Fibroblast of villous mesenchyme (primary cell): ENCODE measurements at regions not wholly inside any gene's neighbourhood (a gene's known extent, or its start where the extent isn't known, plus 50 kb on each side); places are given as distances from the start of the nearest gene placed in this dataset.

Experiments
- DNase-seq: peaks from one replicate; pipeline ENCODE4 v3.0.0-alpha.2; 2010; ENCODE audit warnings: low read depth
- H3K4me3 ChIP-seq: 2 replicates; pipeline ENCODE4 v1.5.1; 2011; ENCODE audit warnings: low read depth, mild to moderate bottlenecking, low read length
- CTCF ChIP-seq: IDR thresholded peaks from 2 replicates; pipeline ENCODE4 v1.5.1; 2012; ENCODE audit warnings: low read depth, mild to moderate bottlenecking, low read length; ENCODE audit not compliant: insufficient read depth

GRCh38 chr13:65307056-65307455 is 1923.1 kb downstream of the PCDH9 start:
- no peak overlapping the region for H3K4me3 ChIP-seq
- TF ChIP-seq CTCF, result no peak
- DNase-seq, result no peak

DNA sequence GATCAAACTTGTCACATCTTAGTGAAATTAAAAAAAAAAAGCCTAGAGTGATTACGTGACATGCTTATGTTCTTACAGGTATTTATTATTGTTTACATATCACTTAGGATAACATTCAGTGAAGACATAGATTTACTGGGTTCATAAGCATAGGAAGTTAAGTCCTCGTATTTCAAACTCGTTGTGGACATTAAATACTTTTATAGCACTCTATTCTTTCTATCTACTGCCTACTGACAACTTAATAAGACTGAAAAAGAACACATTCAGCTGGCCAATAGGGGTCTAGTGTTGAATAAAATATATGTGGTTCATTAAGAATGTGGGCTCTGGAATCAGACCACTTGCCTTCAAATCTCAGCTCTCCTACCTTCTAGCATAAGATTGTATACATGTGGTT is 1927.4 kb downstream of the PCDH9 start:
- TF ChIP-seq CTCF, result no peak
- DNase-seq, result no peak
- H3K4me3 ChIP-seq, result no peak overlapping the region

- H3K4me3 ChIP-seq, result no peak overlapping the region
- no peak for TF ChIP-seq CTCF
- no peak for DNase-seq
These were observed 1928.6 kb downstream of the PCDH9 start for GRCh38 chr13:65301506-65301905.

DNA sequence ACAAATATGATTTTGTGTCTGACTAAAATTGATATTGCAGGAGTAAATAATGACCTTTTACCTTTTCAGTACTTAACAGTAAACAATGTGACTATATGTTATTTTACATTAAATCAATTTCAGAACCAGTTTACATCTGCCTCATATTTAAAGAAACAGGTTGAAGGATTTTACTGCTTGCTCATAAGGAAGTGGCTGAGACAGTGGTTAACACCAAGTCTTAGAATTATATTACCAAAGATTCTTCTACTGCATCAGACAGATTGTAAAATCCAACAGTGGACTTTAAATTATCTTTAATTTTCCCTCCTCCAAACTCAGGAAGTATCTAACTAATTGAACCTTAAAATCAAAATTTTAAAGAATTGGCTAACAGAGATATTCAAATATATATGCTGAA is 1929.9 kb downstream of the PCDH9 start:
- DNase-seq, result no peak
- no peak overlapping the region for H3K4me3 ChIP-seq
- TF ChIP-seq CTCF, result no peak

GRCh38 chr13:65293530-65294198 is 1936.5 kb downstream of the PCDH9 start:
- no peak for DNase-seq
- no peak for TF ChIP-seq CTCF
- no peak overlapping the region for H3K4me3 ChIP-seq

GRCh38 chr13:65292488-65292901 is 1937.6 kb downstream of the PCDH9 start:
- peak; percentile 0 for DNase-seq
- TF ChIP-seq CTCF, result no peak

DNA sequence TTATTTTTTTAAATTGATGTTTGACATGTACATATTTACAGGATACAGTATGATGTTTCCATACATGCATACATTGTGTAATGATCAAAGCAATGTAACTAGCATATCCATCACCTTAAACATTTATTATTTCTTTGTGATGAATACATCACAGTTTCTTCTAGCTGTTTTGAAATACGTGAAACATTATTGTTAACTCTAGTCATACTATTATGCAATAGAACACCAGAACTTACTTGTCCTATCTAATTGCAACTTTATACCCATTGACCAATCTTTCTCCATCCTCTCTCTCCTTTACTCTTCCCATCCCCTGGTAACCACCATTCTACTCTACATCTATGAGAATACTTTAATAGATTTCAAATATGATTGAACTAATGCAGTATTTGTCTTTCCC is 1942.7 kb downstream of the PCDH9 start:
- DNase-seq, result no peak
- no peak overlapping the region for H3K4me3 ChIP-seq
- TF ChIP-seq CTCF, result no peak

More at GRCh38 chr13:65292488-65292901, 1937.6 kb downstream of the PCDH9 start:
- H3K4me3 ChIP-seq, result no peak overlapping the region
